Fibroblast of lung (primary cell): ENCODE measurements at regions not wholly inside any gene's neighbourhood (a gene's known extent, or its start where the extent isn't known, plus 50 kb on each side); places are given as distances from the start of the nearest gene placed in this dataset.
A peak's percentile ranks its signal among the peaks of the same experiment; 100 is the strongest.

Source experiments
- DNase-seq, 2 donors: peaks; one replicate each; pipeline versions ENCODE4 v3.0.0 to v3.0.0-alpha.2; 2010; ENCODE audit warnings: low read depth in 2 of 2
- H2AFZ ChIP-seq: 2 replicates; pipeline ENCODE4 v1.5.1; 2012; ENCODE audit warnings: low read length, control low read depth, inconsistent platforms
- H3K27ac ChIP-seq: 2 replicates; pipeline ENCODE4 v1.5.1; 2011; ENCODE audit warnings: low read length, control low read depth; ENCODE audit not compliant: insufficient read depth
- H3K27me3 ChIP-seq: 2 replicates; pipeline ENCODE4 v1.5.1; 2011; ENCODE audit warnings: mild to moderate bottlenecking, low read length; ENCODE audit not compliant: control insufficient read depth, insufficient read depth
- H3K36me3 ChIP-seq: 2 replicates; pipeline ENCODE4 v1.5.1; 2011; ENCODE audit warnings: low read length; ENCODE audit not compliant: control insufficient read depth, insufficient read depth
- H3K4me1 ChIP-seq: 2 replicates; pipeline ENCODE4 v1.5.1; 2011; ENCODE audit warnings: low read length; ENCODE audit not compliant: control insufficient read depth, insufficient read depth; ENCODE audit errors: extremely low read depth
- H3K4me2 ChIP-seq: 2 replicates; pipeline ENCODE4 v1.5.1; 2011; ENCODE audit warnings: low read length, control low read depth; ENCODE audit not compliant: insufficient read depth; ENCODE audit errors: extremely low read depth
- H3K4me3 ChIP-seq, 4 experiments: fragments of 200-600 bp in 1 of 4; sonication (generic) in 1 of 4; replicated peaks in 1 of 4; 2 replicates each; pipeline ENCODE4 v1.5.1; 2011 to 2016; ENCODE audit warnings: low read length in 4 of 4, low read depth in 3 of 4, mild to moderate bottlenecking in 3 of 4, control low read depth in 2 of 4, inconsistent platforms in 1 of 4, mixed read lengths in 1 of 4; ENCODE audit not compliant: insufficient read depth in 1 of 4; ENCODE audit errors: control extremely low read depth in 1 of 4
- H3K79me2 ChIP-seq: 2 replicates; pipeline ENCODE4 v1.5.1; 2012; ENCODE audit warnings: mild to moderate bottlenecking, low read length, inconsistent platforms; ENCODE audit not compliant: control insufficient read depth, insufficient read depth
- H3K9ac ChIP-seq: 2 replicates; pipeline ENCODE4 v1.5.1; 2011; ENCODE audit warnings: mild to moderate bottlenecking, low read length, control low read depth; ENCODE audit not compliant: insufficient read depth
- H3K9me3 ChIP-seq: 2 replicates; pipeline ENCODE4 v1.5.1; 2012; ENCODE audit warnings: low read depth, low read length; ENCODE audit not compliant: control insufficient read depth, insufficient read depth
- H4K20me1 ChIP-seq: 2 replicates; pipeline ENCODE4 v1.5.1; 2011; ENCODE audit warnings: low read length; ENCODE audit not compliant: control insufficient read depth, insufficient read depth; ENCODE audit errors: extremely low read depth
- EZH2 ChIP-seq: IDR thresholded peaks from 2 replicates; pipeline ENCODE4 v1.5.1; 2012; ENCODE audit warnings: low read length, control low read depth, mild to moderate bottlenecking; ENCODE audit errors: missing control alignments
- TF ChIP-seq, protein P1 (sequence below), 2 donors: IDR thresholded peaks in 1 of 2; conservative IDR thresholded peaks in 1 of 2; 1 replicate in 1 of 2; 2 replicates in 1 of 2; pipeline ENCODE4 v1.5.1; 2011 to 2012; ENCODE audit warnings: low read length in 2 of 2, control low read depth in 1 of 2, inconsistent platforms in 1 of 2, low read depth in 1 of 2, mild to moderate bottlenecking in 1 of 2

DNA sequence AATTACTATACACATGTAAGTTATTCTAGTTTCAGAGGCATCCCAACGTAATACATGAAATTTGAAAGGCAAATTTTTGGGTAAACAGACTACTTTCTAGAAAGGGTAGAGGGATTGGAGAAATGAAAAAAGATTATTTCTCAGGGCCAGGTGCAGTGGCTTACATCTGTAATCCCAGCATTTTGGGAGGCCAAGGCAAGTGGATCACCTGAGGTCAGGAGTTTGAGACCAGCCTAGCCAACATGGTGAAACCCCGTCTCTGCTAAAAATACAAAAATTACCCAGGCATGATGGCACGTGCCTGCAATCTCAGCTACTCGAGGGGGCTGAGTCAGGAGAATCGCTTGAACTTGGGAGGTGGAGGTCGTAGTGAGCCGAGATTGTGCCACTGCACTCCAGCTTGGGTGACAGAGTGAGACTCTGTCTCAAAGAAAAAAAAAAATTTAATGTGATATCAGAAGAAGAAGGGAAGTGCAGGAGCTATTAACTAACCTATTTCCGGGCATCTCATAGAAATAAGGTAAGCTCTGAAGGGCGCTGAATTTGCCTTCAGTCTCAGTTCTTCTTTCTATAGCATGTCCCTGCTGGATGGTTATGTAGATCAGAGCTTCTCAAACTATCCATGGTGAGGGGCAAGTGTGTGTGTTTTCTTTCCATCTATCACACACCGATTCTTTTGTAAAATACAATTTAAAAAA lies 100.3 kb upstream of the MTHFD1L start:
- no peaks in the 10 kb centered on the region for H3K27me3 ChIP-seq
- H3K4me1 ChIP-seq, result no peaks in the 10 kb centered on the region
- TF ChIP-seq, protein P1, sequence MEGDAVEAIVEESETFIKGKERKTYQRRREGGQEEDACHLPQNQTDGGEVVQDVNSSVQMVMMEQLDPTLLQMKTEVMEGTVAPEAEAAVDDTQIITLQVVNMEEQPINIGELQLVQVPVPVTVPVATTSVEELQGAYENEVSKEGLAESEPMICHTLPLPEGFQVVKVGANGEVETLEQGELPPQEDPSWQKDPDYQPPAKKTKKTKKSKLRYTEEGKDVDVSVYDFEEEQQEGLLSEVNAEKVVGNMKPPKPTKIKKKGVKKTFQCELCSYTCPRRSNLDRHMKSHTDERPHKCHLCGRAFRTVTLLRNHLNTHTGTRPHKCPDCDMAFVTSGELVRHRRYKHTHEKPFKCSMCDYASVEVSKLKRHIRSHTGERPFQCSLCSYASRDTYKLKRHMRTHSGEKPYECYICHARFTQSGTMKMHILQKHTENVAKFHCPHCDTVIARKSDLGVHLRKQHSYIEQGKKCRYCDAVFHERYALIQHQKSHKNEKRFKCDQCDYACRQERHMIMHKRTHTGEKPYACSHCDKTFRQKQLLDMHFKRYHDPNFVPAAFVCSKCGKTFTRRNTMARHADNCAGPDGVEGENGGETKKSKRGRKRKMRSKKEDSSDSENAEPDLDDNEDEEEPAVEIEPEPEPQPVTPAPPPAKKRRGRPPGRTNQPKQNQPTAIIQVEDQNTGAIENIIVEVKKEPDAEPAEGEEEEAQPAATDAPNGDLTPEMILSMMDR (conservative IDR thresholded peaks at IDR 0.05 in 1 of 2, IDR thresholded peaks at IDR 0.05 in 1 of 2; ENCODE audit: low read depth in 1 of 2, low read length in 2 of 2), result no peak
- no peak for TF ChIP-seq EZH2
- H3K9me3 ChIP-seq, result no peaks in the 10 kb centered on the region
- H3K9ac ChIP-seq, result no peak overlapping the region
- no peak overlapping the region for H3K27ac ChIP-seq
- H2AFZ ChIP-seq, result no peak overlapping the region
- H3K79me2 ChIP-seq, result no peaks in the 10 kb centered on the region
- DNase-seq, result no peak
- H3K36me3 ChIP-seq, result no peaks in the 10 kb centered on the region
- no peak overlapping the region for H3K4me2 ChIP-seq
- H4K20me1 ChIP-seq, result no peaks in the 10 kb centered on the region
- no peak overlapping the region for H3K4me3 ChIP-seq

DNA sequence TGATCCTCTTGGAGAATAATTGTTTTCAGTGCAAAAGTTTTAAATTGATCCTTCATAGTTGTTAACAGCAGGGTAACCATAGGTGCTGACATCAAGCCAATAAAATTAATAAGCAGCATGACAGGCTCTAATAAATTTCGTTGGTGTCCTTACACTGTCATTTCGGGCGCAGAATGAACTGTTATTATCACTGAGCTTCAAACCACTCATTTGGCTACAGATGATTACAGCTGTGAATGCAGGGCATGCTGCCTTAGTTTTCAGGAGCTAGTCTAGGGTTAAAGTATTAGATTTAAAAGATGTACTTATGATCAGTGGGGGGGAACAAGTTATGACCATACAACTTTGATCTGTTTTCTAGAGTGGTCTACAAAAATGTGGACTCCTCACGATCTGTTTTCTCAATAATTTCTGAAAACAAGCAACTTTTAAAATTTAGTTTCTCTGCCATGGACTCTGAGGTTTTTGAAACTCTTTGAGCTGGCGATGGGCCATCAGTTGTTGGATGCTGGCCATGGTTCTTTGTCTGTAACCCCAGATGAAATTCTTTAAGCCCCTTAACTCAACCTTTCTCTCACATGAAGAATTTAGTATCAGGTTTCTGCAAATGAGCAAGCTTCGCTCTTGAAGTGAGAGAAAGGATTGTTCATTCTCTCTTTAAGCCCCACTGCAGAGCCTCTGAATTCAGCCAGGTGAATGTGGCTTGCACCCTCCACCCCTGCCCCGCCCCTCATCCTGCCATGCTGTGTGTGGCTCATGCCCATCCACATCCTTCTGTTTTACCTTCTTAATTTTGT lies 99.1 kb upstream of the MTHFD1L start:
- Histone ChIP-seq H3K36me3 (no peaks in the 10 kb centered on the region), H2AFZ (no peak overlapping the region), H3K4me1 (no peaks in the 10 kb centered on the region), H3K9me3 (no peaks in the 10 kb centered on the region), H3K4me2 (no peak overlapping the region), H3K9ac (no peak overlapping the region), H4K20me1 (no peaks in the 10 kb centered on the region), H3K79me2 (no peaks in the 10 kb centered on the region), H3K4me3 (no peak overlapping the region), H3K27me3 (no peaks in the 10 kb centered on the region), H3K27ac (no peak overlapping the region)
- TF ChIP-seq, protein P1 (conservative IDR thresholded peaks at IDR 0.05 in 1 of 2, IDR thresholded peaks at IDR 0.05 in 1 of 2; ENCODE audit: low read depth in 1 of 2, low read length in 2 of 2), result no peak
- no peak for TF ChIP-seq EZH2
- DNase-seq, result peak in 1 of 2 donors; percentile 71

DNA sequence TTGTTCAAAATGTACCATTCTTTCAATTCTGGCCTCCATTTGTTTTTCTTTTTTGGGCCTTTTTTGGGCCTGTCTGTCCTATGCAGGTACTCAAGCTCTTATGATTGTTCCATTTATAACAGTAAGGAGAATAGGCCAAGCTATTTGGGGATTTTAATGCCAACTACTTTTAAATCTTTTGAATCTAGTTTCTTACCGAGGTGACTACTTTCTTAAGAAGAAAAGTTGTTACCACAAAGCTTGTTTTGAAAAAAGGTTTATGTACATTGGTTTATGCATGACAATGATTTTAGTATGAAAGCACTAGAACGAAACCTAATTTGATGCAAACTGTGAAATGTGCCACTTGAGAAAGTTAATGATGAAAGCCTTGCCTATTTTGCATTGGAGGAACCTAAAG lies 98.3 kb upstream of the MTHFD1L start:
- no peaks in the 10 kb centered on the region for H3K36me3 ChIP-seq
- TF ChIP-seq, protein P1 (conservative IDR thresholded peaks at IDR 0.05 in 1 of 2, IDR thresholded peaks at IDR 0.05 in 1 of 2; ENCODE audit: low read depth in 1 of 2, low read length in 2 of 2), result no peak
- TF ChIP-seq EZH2, result no peak
- H3K79me2 ChIP-seq, result no peaks in the 10 kb centered on the region
- DNase-seq, result no peak
- no peak overlapping the region for H2AFZ ChIP-seq
- no peaks in the 10 kb centered on the region for H4K20me1 ChIP-seq
- H3K27ac ChIP-seq, result no peak overlapping the region
- no peaks in the 10 kb centered on the region for H3K27me3 ChIP-seq
- no peaks in the 10 kb centered on the region for H3K9me3 ChIP-seq
- H3K4me1 ChIP-seq, result no peaks in the 10 kb centered on the region
- H3K4me2 ChIP-seq, result no peak overlapping the region
- no peak overlapping the region for H3K4me3 ChIP-seq
- no peak overlapping the region for H3K9ac ChIP-seq
